OCI-LY3 (cell line): ENCODE measurements at regions not wholly inside any gene's neighbourhood (a gene's known extent, or its start where the extent isn't known, plus 50 kb on each side); places are given as distances from the start of the nearest gene placed in this dataset.

Experiments used
- H2AFZ ChIP-seq: fragments of 200-600, 300-600 bp; shearing (Covaris generic); 2 replicates; pipeline ENCODE4 v1.6.0; 2014; ENCODE audit warnings: antibody characterized with exemption, low read depth, low read length
- H3K27ac ChIP-seq: fragments of 200-600, 300-600 bp; sonication (generic); 2 replicates; pipeline ENCODE4 v1.5.1; 2014; ENCODE audit warnings: mild to moderate bottlenecking, low read length, moderate library complexity, mixed read lengths
- H3K27me3 ChIP-seq: fragments of 200-600, 300-600 bp; sonication (generic); 2 replicates; pipeline ENCODE4 v1.6.1; 2014; ENCODE audit warnings: low read depth, low read length, mixed read lengths
- H3K36me3 ChIP-seq: fragments of 200-600, 300-600 bp; sonication (generic); replicated peaks from 2 replicates; pipeline ENCODE3; 2014; ENCODE audit warnings: low read depth, low read length, mixed read lengths
- H3K4me1 ChIP-seq: fragments of 300-600, 200-600 bp; sonication (generic); 2 replicates; pipeline ENCODE4 v1.6.1; 2014; ENCODE audit warnings: low read length, mixed read lengths
- H3K4me2 ChIP-seq: fragments of 200-600, 300-600 bp; sonication (generic); 2 replicates; pipeline ENCODE4 v1.6.1; 2014; ENCODE audit warnings: low read length, mixed read lengths
- H3K4me3 ChIP-seq: fragments of 300-600, 200-600 bp; sonication (generic); 2 replicates; pipeline ENCODE4 v1.5.1; 2014; ENCODE audit warnings: antibody characterized with exemption, mild to moderate bottlenecking, low read length, moderate library complexity
- H3K79me2 ChIP-seq: fragments of 300-600, 200-600 bp; shearing (Covaris generic); 2 replicates; pipeline ENCODE4 v1.6.1; 2014; ENCODE audit warnings: mild to moderate bottlenecking, low read length, mixed read lengths
- H3K9ac ChIP-seq: fragments of 300-600, 200-600 bp; shearing (Covaris generic); 2 replicates; pipeline ENCODE4 v1.6.0; 2014; ENCODE audit warnings: mild to moderate bottlenecking, low read length, moderate library complexity
- H3K9me3 ChIP-seq: fragments of 200-600, 300-600 bp; shearing (Covaris generic); 2 replicates; pipeline ENCODE4 v1.6.1; 2014; ENCODE audit warnings: low read length, mixed read lengths; ENCODE audit not compliant: insufficient read depth
- H4K20me1 ChIP-seq: fragments of 200-600, 300-600 bp; sonication (generic); 2 replicates; pipeline ENCODE4 v1.6.1; 2016; ENCODE audit warnings: low read length, mixed read lengths; ENCODE audit not compliant: insufficient read depth
- EZH2phosphoT487 ChIP-seq: fragments of 200-600 bp; shearing (Covaris generic); IDR thresholded peaks from 2 replicates; pipeline ENCODE4 v1.6.1; 2018; ENCODE audit warnings: antibody characterized with exemption, mixed run types, low read depth
- TF ChIP-seq, protein P1 (sequence below): fragments of 200-600, 300-600 bp; sonication (generic); IDR thresholded peaks from 2 replicates; pipeline ENCODE4 v1.5.1; 2014; ENCODE audit warnings: antibody characterized with exemption, low read length, low read depth

GRCh38 chr18:7369006-7369405 lies 138.1 kb downstream of the LRRC30 start:
- no peaks in the 10 kb centered on the region for H3K4me1 ChIP-seq
- no peak overlapping the region for H2AFZ ChIP-seq
- no peak overlapping the region for H3K4me2 ChIP-seq
- TF ChIP-seq, protein P1, sequence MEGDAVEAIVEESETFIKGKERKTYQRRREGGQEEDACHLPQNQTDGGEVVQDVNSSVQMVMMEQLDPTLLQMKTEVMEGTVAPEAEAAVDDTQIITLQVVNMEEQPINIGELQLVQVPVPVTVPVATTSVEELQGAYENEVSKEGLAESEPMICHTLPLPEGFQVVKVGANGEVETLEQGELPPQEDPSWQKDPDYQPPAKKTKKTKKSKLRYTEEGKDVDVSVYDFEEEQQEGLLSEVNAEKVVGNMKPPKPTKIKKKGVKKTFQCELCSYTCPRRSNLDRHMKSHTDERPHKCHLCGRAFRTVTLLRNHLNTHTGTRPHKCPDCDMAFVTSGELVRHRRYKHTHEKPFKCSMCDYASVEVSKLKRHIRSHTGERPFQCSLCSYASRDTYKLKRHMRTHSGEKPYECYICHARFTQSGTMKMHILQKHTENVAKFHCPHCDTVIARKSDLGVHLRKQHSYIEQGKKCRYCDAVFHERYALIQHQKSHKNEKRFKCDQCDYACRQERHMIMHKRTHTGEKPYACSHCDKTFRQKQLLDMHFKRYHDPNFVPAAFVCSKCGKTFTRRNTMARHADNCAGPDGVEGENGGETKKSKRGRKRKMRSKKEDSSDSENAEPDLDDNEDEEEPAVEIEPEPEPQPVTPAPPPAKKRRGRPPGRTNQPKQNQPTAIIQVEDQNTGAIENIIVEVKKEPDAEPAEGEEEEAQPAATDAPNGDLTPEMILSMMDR, result no peak
- TF ChIP-seq EZH2phosphoT487, result no peak
- no peaks in the 10 kb centered on the region for H3K36me3 ChIP-seq
- H3K9ac ChIP-seq, result no peak overlapping the region
- H3K27ac ChIP-seq, result no peak overlapping the region
- no peaks in the 10 kb centered on the region for H3K9me3 ChIP-seq
- H3K4me3 ChIP-seq, result no peak overlapping the region
- no peaks in the 10 kb centered on the region for H4K20me1 ChIP-seq
- H3K27me3 ChIP-seq, result no peaks in the 10 kb centered on the region
- no peaks in the 10 kb centered on the region for H3K79me2 ChIP-seq

GRCh38 chr18:7370375-7370774 lies 139.5 kb downstream of the LRRC30 start:
- no peaks in the 10 kb centered on the region for H3K27me3 ChIP-seq
- TF ChIP-seq EZH2phosphoT487, result no peak
- TF ChIP-seq, protein P1, result no peak
- H3K4me3 ChIP-seq, result no peak overlapping the region
- no peaks in the 10 kb centered on the region for H3K36me3 ChIP-seq
- H3K9ac ChIP-seq, result no peak overlapping the region
- no peak overlapping the region for H2AFZ ChIP-seq
- H4K20me1 ChIP-seq, result no peaks in the 10 kb centered on the region
- no peaks in the 10 kb centered on the region for H3K79me2 ChIP-seq
- H3K4me2 ChIP-seq, result no peak overlapping the region
- H3K9me3 ChIP-seq, result no peaks in the 10 kb centered on the region
- H3K27ac ChIP-seq, result no peak overlapping the region
- no peaks in the 10 kb centered on the region for H3K4me1 ChIP-seq

GRCh38 chr18:7370802-7371201 lies 139.9 kb downstream of the LRRC30 start:
- Histone ChIP-seq H3K27ac (no peak overlapping the region), H3K27me3 (no peaks in the 10 kb centered on the region), H4K20me1 (no peaks in the 10 kb centered on the region), H3K4me1 (no peaks in the 10 kb centered on the region), H3K9me3 (no peaks in the 10 kb centered on the region), H3K4me2 (no peak overlapping the region), H3K79me2 (no peaks in the 10 kb centered on the region), H2AFZ (no peak overlapping the region), H3K9ac (no peak overlapping the region), H3K36me3 (no peaks in the 10 kb centered on the region), H3K4me3 (no peak overlapping the region)
- no peak for TF ChIP-seq EZH2phosphoT487
- TF ChIP-seq, protein P1, result no peak

GRCh38 chr18:7373441-7373840 lies 142.6 kb downstream of the LRRC30 start:
- H3K4me3 ChIP-seq, result no peak overlapping the region
- H3K27ac ChIP-seq, result no peak overlapping the region
- no peaks in the 10 kb centered on the region for H3K27me3 ChIP-seq
- no peaks in the 10 kb centered on the region for H3K36me3 ChIP-seq
- no peaks in the 10 kb centered on the region for H3K4me1 ChIP-seq
- no peaks in the 10 kb centered on the region for H3K9me3 ChIP-seq
- H3K4me2 ChIP-seq, result no peak overlapping the region
- H3K9ac ChIP-seq, result no peak overlapping the region
- H3K79me2 ChIP-seq, result no peaks in the 10 kb centered on the region
- H4K20me1 ChIP-seq, result no peaks in the 10 kb centered on the region
- no peak overlapping the region for H2AFZ ChIP-seq
- TF ChIP-seq, protein P1, result no peak
- TF ChIP-seq EZH2phosphoT487, result no peak
